D721Med (cell line): ENCODE measurements at regions not wholly inside any gene's neighbourhood (a gene's known extent, or its start where the extent isn't known, plus 50 kb on each side); places are given as distances from the start of the nearest gene placed in this dataset.

Source experiments
- DNase-seq: peaks from one replicate; pipeline ENCODE4 v3.0.0; 2011; ENCODE audit warnings: low spot score; ENCODE audit not compliant: insufficient read length
- FAIRE-seq: peaks from 2 replicates; lab custom pipeline; 2011; peaks lifted over from hg19 to GRCh38; lab: Jason Lieb, UNC
- CTCF ChIP-seq: IDR thresholded peaks from 2 replicates; pipeline ENCODE4 v1.5.1; 2012; ENCODE audit warnings: mild to moderate bottlenecking, control low read depth; ENCODE audit not compliant: insufficient read depth; ENCODE audit errors: missing control alignments

DNA sequence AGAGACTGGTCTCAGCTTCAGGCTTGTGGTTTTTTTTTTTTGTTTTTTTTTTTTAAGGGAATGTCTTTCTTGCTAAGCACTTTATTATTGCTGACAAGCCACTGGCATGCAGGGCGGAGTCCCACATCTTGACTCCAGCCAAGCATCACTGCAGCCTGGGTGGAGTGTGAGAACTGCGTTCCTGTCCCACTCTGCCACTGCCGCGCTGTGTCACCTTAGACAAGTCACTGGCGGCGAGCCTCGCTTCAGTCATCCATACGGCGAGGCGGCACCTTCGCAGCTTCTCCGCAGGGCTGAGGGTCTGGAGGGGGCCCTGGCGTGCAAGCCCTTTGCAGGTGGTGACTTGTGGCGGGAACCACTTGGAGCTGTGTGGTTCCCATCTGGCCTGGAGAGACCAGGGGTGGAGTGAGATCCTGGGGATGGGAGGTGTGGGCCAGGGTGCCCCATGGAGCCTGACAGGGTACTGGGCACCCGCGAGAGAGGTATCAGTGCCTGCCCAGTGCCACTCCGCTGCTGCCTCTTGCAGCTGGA lies 99.1 kb upstream of the CIBAR2 start:
- DNase-seq (no peak), FAIRE-seq (no peak)
- no peak for TF ChIP-seq CTCF

DNA sequence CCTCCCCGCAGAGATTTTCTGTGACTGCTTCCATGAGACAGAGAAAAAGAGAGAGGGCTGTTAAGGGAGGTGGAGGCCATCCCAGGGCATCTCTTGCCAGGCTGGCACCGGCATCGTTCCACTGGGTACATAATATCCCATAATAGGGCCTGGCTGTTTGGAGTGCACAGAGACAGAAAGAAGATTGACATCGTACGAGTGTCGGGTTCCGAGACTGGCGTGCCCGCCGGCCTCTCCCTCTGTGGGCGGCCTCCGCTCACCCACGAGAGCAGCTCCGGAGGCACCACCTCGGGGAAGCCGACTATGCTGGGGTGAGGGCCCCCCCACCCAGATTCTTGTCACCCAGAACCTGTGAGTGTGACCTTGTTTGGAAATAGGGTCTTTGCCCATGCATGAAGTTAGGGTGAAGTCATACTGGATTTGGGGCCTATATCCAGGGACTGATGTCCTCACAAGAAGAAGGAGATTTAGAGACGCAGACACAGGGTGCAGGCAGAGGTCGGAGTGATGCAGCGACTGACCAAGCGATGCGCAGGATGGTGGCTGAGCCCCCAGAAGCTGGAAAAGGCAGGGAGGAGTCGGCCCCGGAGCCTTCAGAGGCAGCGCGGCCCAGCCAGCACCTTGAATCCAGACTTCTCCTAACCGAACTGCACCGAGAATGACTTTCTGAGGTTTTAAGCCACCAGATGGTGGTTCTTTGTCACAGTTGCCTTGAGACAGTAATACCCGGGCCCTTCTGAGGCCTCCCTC lies 101.8 kb upstream of the CIBAR2 start:
- no peak for TF ChIP-seq CTCF
- FAIRE-seq (no peak), DNase-seq (no peak)

DNA sequence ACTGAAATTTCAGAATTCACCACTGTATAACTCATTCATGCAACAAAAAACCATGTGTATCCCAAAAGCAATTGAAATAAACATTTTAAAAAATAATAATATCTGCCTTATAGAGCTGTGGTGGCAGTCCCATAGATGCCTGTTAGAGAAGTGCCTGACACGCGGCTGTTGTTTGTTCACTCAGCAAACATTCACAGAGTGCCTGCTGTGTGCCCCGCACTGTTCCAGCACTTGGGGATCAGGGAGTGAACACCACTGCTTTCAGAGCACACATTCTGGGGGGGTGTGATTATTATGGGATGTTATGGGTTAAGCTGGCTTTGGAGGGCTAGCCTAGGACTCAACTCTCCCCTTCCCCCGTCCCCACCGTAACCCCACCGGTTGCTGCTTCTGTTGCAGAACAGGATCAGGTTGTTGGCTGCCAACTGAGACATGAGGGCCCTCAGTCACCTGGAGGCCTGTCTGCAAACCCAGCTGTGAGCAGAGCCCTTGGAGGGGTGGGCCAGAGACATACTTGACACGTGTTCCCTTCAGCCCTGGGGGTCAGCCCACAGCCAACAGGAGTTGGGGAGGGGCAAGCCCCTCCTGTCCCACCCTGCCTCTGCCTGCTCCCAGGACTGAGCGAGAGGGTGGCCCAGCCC lies 103.3 kb upstream of the CIBAR2 start:
- no peak for DNase-seq
- FAIRE-seq: no peak
- no peak for TF ChIP-seq CTCF

- TF ChIP-seq CTCF: no peak
- no peak for FAIRE-seq
- no peak for DNase-seq
These were observed 104.5 kb upstream of the CIBAR2 start for GRCh38 chr16:85216522-85217375.

GRCh38 chr16:85220125-85220839 lies 108.0 kb upstream of the CIBAR2 start:
- TF ChIP-seq CTCF: no peak
- no peak for FAIRE-seq
- DNase-seq: no peak

DNA sequence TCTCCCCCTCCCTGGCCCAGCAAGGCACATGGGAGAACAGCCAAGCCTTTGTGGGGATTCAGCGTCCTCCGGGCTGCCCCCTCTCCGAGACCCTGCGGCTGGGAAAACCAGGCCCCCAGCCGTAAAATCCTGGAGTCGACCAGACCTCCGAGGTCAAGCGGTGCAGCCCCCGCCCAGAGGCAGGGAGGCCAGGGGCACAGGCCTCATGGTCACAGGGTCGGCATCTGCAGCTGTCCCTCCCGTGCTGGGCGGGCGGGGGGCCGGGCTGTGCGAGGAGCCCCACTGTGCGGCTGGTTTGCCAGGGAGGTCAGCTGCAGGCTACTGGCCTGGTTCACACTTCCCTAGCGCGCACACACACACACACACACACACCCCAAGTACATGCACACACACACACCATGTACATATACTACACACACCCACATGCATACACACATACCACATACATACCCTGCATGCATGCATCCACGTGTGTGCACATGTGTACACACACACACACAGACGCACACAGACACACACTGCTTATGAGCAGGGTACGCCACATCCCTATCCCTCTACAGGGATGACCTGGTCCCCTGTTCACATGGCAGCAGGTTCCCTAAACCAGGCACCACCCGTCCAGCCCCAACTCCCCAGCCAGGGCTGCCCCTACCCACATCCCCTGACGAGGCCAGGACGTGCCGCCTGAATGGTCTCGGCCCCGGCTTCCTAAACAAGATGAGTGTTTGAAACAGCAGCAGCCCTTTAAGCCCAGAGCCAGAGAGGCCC lies 108.9 kb upstream of the CIBAR2 start:
- FAIRE-seq (no peak), DNase-seq (no peak)
- TF ChIP-seq CTCF: no peak
